ENCODE measurements at regions not wholly inside any gene's neighbourhood (a gene's known extent, or its start where the extent isn't known, plus 50 kb on each side); places are given as distances from the start of the nearest gene placed in this dataset.

DNA sequence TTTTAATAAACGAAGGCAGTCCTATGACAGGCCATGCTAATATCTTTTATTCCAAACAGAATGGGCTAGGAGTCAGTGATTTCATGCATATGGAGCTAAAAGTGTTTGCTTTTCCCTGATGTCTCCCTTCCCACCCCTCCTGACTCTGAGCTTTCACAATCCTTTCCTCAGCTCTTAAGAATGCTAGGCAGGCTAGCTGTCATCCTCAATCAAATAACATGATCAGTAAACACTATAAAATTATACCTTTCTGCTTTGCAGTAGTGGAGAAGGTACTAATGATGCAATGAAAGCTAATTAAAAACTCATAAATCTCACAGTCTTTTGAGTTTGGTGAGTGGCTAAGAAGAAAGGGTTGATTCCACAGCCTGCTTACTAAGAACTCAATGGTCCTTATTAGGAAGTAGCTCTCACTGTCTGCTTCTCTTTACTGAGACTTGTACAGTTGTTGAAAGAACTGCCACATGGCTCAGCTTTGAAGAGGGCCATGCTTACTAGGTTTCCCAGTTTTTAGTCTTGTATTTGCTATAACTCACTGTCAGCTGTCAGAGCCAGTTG is 250.9 kb upstream of the JAG1 start:
- TF ChIP-seq EZH2 (IDR thresholded peaks at IDR 0.05), result no peak
- TF ChIP-seq CTCF (IDR thresholded peaks at IDR 0.05), result no peak
- TF ChIP-seq EZH2phosphoT487 (IDR thresholded peaks at IDR 0.05), result no peak
